GM18861 (cell line): ENCODE measurements at regions not wholly inside any gene's neighbourhood (a gene's known extent, or its start where the extent isn't known, plus 50 kb on each side); places are given as distances from the start of the nearest gene placed in this dataset.

ENCODE experiments used
- ATAC-seq: cut with Tn5 transposase; IDR thresholded peaks from one replicate; pipeline ENCODE4 v1.9.1; 2021; ENCODE audit not compliant: unreplicated experiment

- no peak for ATAC-seq
These were observed 668.9 kb downstream of the METTL15 start for GRCh38 chr11:28777126-28777525.

- no peak for ATAC-seq
These were observed 665.4 kb downstream of the METTL15 start for GRCh38 chr11:28773606-28774005.

GRCh38 chr11:28770806-28771205, 662.6 kb downstream of the METTL15 start:
- ATAC-seq, result no peak

DNA sequence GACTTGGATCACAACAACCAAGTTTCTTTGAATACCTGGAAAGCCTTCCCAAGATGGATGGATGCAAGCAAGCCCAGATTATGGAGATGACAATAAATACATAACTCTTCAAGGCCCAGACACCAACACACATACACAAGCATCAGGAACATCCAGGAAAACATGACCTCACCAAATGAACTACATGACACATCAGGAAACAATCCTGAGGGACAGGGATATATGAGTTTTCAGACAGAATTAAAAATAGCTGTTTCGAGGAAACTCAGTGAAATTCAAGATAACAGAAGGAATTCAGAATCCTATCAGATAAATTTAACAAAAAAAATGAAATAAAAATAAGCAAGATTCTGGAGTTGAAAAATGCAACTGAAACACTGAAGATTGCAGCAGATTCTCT, 659.4 kb downstream of the METTL15 start:
- ATAC-seq, result no peak

DNA sequence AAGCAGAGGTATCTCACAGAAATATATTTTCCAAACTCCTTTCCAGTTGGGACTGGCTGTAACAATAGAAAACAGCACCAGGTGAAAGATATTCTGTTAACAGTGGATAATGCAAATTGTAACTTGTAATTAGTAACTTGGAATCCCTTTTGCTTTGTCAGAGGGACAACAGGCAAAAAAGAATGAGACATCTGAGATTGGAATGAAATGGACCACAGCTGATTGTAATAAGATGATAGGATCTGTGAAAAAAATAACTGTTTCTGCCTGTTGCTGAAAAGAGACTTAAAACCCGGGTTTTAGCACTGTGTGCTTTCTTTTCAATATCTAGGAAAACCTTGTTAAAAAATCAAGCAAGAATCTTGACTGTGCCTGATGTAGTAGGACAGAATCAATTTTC, 655.7 kb downstream of the METTL15 start:
- ATAC-seq, result no peak

GRCh38 chr11:28763151-28763550, 655.0 kb downstream of the METTL15 start:
- ATAC-seq, result no peak

DNA sequence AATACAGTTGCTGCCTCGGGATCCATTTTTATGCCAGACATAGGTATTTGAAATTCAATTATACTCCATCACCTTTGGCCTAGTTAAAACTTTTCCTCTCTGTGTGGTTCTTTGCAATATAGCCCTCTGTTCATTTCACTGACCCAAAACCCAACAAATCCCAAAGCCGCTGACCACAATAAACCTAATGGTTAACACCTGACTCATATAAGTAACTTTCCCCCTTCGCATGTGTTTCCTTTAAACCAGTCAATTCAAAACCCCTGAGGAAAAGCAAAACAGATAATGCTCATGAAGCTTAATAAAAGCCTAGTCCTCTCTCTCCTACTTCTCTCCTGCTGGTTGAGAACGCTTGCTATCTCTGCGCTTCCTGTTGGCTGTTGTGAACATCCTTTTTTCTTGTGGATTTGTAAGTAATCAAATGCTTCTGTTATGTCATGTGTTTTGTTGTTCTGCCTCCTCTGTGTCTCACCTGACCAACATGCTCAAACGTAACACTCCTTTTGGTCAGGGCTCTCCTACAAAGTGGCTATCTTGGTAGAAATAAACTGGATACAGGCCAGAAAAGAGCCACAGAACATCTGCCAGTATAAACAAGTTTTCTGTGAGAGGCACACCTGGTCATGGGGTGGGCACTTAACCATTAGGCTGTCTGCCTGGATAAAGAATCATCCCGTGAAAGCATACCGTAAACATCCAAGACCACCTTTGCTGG, 652.6 kb downstream of the METTL15 start:
- ATAC-seq, result no peak

- ATAC-seq, result no peak
These were observed 651.1 kb downstream of the METTL15 start for GRCh38 chr11:28759311-28759710.

- no peak for ATAC-seq
These were observed 649.7 kb downstream of the METTL15 start for GRCh38 chr11:28757725-28758515.

DNA sequence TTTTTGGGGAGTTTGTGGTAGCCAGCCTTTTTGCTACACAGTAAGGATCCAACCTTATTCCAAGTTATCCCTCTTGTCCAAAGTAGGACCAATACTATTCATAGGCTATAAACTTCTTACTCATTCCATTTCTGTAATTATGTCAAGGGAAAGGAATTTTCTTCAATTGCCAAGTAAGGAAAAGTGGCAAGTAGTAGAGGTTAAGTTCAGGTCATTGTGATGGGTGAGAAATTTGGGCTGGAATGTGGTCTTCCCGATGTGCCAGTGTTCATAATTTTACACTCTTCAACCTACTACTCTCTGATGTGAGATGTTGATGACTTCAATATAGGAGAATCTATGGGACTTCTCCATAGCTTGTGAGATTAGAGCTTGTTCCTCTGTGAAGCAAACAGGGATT, 648.8 kb downstream of the METTL15 start:
- no peak for ATAC-seq

- no peak for ATAC-seq
These were observed 634.9 kb downstream of the METTL15 start for GRCh38 chr11:28743061-28743550.

- ATAC-seq, result no peak
These were observed 631.5 kb downstream of the METTL15 start for GRCh38 chr11:28739489-28740280.

DNA sequence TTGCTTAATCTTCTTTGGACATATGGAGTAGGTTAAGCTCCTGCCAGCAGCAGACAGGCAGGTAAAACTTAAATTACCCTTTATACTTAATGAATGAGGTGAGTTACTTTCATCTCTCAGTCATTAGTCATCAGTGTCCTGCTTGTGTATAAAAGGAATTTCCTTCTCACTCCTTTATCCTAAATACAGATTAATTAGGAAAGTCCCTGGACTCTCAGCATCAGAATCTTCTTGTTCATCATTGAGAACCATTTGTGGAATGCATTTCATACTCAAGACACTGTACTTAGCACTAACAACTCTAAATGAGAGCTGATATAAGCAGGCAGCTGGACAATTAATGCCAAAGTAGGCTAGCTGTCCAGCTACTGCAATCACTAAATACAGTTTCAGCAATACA, 630.4 kb downstream of the METTL15 start:
- no peak for ATAC-seq

- ATAC-seq, result no peak
These were observed 628.1 kb downstream of the METTL15 start for GRCh38 chr11:28736256-28736655.

DNA sequence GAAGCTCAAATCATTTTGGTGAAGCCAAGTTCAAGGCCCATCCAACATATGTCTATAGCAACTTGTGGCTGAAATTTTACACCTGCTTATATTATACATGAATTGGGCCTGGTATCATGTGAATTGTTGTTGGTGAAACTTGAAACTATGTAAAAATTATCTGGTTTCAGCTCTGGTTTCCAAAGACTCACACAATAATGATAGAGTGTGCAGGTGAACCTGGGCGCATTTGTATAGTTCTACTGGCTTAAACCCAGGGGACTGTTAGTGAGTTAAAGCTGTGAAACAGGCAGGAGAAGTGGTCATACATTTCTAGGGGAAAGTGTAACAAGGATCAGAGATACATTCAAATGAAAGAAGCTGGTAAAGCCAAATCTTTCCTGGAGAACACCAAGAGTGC, 627.3 kb downstream of the METTL15 start:
- no peak for ATAC-seq

- ATAC-seq, result no peak
These were observed 622.7 kb downstream of the METTL15 start for GRCh38 chr11:28730889-28731288.

DNA sequence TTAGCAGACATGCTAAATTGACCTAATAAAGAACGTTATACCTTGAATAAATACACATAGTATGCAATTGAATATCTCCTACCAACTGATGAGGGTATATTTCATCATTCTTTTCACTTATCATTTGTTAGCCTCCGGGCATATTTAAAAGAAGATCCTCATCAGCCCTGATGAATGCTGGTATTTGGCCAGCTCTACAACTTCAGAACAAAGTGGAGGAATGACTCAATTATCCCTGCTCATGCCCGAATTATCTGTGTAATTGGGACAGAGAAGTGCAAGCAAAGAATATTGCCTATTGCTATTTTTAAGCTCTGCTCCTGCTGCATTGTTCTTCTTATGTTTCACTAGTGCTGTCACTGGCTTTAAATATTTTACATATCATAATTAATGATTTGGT, 622.1 kb downstream of the METTL15 start:
- no peak for ATAC-seq

GRCh38 chr11:28729339-28729738, 621.2 kb downstream of the METTL15 start:
- no peak for ATAC-seq

DNA sequence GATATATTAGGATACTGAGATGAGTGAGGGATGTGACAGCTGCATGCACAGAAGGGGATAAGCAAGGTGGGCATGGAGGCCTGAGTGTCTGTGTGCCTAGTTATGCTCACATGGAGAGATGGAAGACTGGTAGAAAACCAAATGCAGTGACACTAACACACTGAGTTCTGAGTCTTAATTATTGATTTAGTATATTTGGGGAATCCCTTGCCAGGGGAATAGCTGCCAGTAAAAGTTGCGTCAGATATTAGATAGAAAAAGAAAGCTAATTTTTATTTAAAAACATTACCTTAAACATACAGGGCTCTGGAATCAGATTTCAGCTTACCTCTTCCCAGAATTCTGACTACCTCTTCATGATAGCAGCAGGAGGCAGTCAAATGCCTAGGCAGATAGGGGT, 620.5 kb downstream of the METTL15 start:
- no peak for ATAC-seq

GRCh38 chr11:28727254-28727653, 619.1 kb downstream of the METTL15 start:
- ATAC-seq, result no peak

- no peak for ATAC-seq
These were observed 618.2 kb downstream of the METTL15 start for GRCh38 chr11:28726432-28726831.

GRCh38 chr11:28715726-28716125, 607.5 kb downstream of the METTL15 start:
- ATAC-seq, result no peak
